Cardiac muscle cell (in vitro differentiated cells and primary cell): ENCODE measurements at regions not wholly inside any gene's neighbourhood (a gene's known extent, or its start where the extent isn't known, plus 50 kb on each side); places are given as distances from the start of the nearest gene placed in this dataset.

Experiments used
- DNase-seq, 2 donors: peaks; one replicate each; pipeline versions ENCODE4 v3.0.0 to v3.0.0-alpha.2; 2010 to 2017; ENCODE audit warnings: low read depth in 1 of 2, low spot score in 1 of 2
- H3K27ac ChIP-seq: fragments of 200-600 bp; sonication (generic); 2 replicates; pipeline ENCODE4 v1.5.1; 2016
- H3K27me3 ChIP-seq: fragments of 200-600 bp; sonication (generic); 2 replicates; pipeline ENCODE4 v1.6.0; 2016; ENCODE audit warnings: control low read depth
- H3K36me3 ChIP-seq: fragments of 200-600 bp; sonication (generic); 2 replicates; pipeline ENCODE4 v1.5.1; 2016; ENCODE audit warnings: control low read depth
- H3K4me1 ChIP-seq: fragments of 200-600 bp; sonication (generic); 2 replicates; pipeline ENCODE4 v1.8.1; 2017; ENCODE audit warnings: low read depth, mild to moderate bottlenecking, mixed run types
- H3K4me3 ChIP-seq: fragments of 200-600 bp; sonication (generic); 2 replicates; pipeline ENCODE4 v1.5.1; 2016; ENCODE audit warnings: mild to moderate bottlenecking
- H3K9me3 ChIP-seq: fragments of 200-600 bp; sonication (generic); 2 replicates; pipeline ENCODE4 v1.5.1; 2017; ENCODE audit warnings: low read depth, mild to moderate bottlenecking, control low read depth
- CTCF ChIP-seq: IDR thresholded peaks from 2 replicates; pipeline ENCODE4 v1.5.1; 2012; ENCODE audit warnings: low read depth, mild to moderate bottlenecking, low read length

GRCh38 chr17:52653014-52653413 lies 494.5 kb upstream of the CA10 start:
- no peak for TF ChIP-seq CTCF
- Histone ChIP-seq H3K27ac (no peak overlapping the region), H3K27me3 (no peaks in the 10 kb centered on the region), H3K4me3 (no peak overlapping the region), H3K9me3 (no peaks in the 10 kb centered on the region), H3K4me1 (no peaks in the 10 kb centered on the region), H3K36me3 (no peaks in the 10 kb centered on the region)
- DNase-seq: no peak

- no peak overlapping the region for H3K4me3 ChIP-seq
- peak in 1 of 2 donors; percentile 5 for DNase-seq
- no peaks in the 10 kb centered on the region for H3K4me1 ChIP-seq
- H3K9me3 ChIP-seq: no peaks in the 10 kb centered on the region
- no peak overlapping the region for H3K27ac ChIP-seq
- no peaks in the 10 kb centered on the region for H3K36me3 ChIP-seq
- no peak for TF ChIP-seq CTCF
- H3K27me3 ChIP-seq: no peaks in the 10 kb centered on the region
These were observed 490.5 kb upstream of the CA10 start for GRCh38 chr17:52648995-52649394.

- Histone ChIP-seq H3K9me3 (no peaks in the 10 kb centered on the region), H3K27me3 (no peaks in the 10 kb centered on the region), H3K36me3 (no peaks in the 10 kb centered on the region), H3K4me1 (no peaks in the 10 kb centered on the region), H3K4me3 (no peak overlapping the region), H3K27ac (no peak overlapping the region)
- DNase-seq: no peak
- TF ChIP-seq CTCF: no peak
These were observed 488.9 kb upstream of the CA10 start for GRCh38 chr17:52647411-52647810.

- H3K4me1 ChIP-seq: no peaks in the 10 kb centered on the region
- no peak overlapping the region for H3K4me3 ChIP-seq
- H3K36me3 ChIP-seq: no peaks in the 10 kb centered on the region
- DNase-seq: no peak
- no peaks in the 10 kb centered on the region for H3K9me3 ChIP-seq
- H3K27me3 ChIP-seq: no peaks in the 10 kb centered on the region
- no peak for TF ChIP-seq CTCF
- H3K27ac ChIP-seq: no peak overlapping the region
These were observed 477.9 kb upstream of the CA10 start for GRCh38 chr17:52636443-52636842.

- Histone ChIP-seq H3K4me1 (no peaks in the 10 kb centered on the region), H3K36me3 (no peaks in the 10 kb centered on the region), H3K9me3 (no peaks in the 10 kb centered on the region), H3K4me3 (no peak overlapping the region), H3K27ac (no peak overlapping the region), H3K27me3 (no peaks in the 10 kb centered on the region)
- no peak for TF ChIP-seq CTCF
- DNase-seq: peak in 1 of 2 donors; percentile 7
These were observed 448.1 kb upstream of the CA10 start for GRCh38 chr17:52606590-52606989.

GRCh38 chr17:52606098-52606497 lies 447.6 kb upstream of the CA10 start:
- Histone ChIP-seq H3K4me1 (no peaks in the 10 kb centered on the region), H3K4me3 (no peak overlapping the region), H3K27ac (no peak overlapping the region), H3K9me3 (no peaks in the 10 kb centered on the region), H3K36me3 (no peaks in the 10 kb centered on the region), H3K27me3 (no peaks in the 10 kb centered on the region)
- DNase-seq: peak in 1 of 2 donors; percentile 66
- no peak for TF ChIP-seq CTCF
